K562 (cell line): ENCODE measurements at regions not wholly inside any gene's neighbourhood (a gene's known extent, or its start where the extent isn't known, plus 50 kb on each side); places are given as distances from the start of the nearest gene placed in this dataset.

Experiments
- CREBBP ChIP-seq: IDR thresholded peaks from one replicate; pipeline ENCODE4 v1.6.1; 2012; ENCODE audit warnings: low read depth, mild to moderate bottlenecking, control low read depth, inconsistent platforms, low read length
- CTCF ChIP-seq, 3 experiments: IDR thresholded peaks in 2 of 3; conservative IDR thresholded peaks in 1 of 3; 2 replicates each; pipeline ENCODE4 v1.5.1; 2011 to 2012; ENCODE audit warnings: low read length in 3 of 3, mild to moderate bottlenecking in 3 of 3, control low read depth in 2 of 3, improper control_type of control experiment in 1 of 3, inconsistent platforms in 1 of 3, low read depth in 1 of 3, mixed read lengths in 1 of 3, moderate library complexity in 1 of 3; ENCODE audit not compliant: insufficient read depth in 2 of 3
- GATA2 ChIP-seq: sonication (generic); formaldehyde crosslinking; IDR thresholded peaks from 2 replicates; pipeline ENCODE4 v1.4.0; 2020; ENCODE audit warnings: mild to moderate bottlenecking, missing genetic modification reagents
- JUND ChIP-seq, 2 experiments: IDR thresholded peaks; 2 replicates in 1 of 2; 3 replicates in 1 of 2; pipeline ENCODE4 v1.6.1; 2011; ENCODE audit warnings: borderline replicate concordance in 2 of 2, low read depth in 2 of 2, low read length in 2 of 2, improper control_type of control experiment in 1 of 2, missing biosample characterization in 1 of 2, missing genetic modification characterization in 1 of 2, missing genetic modification reagents in 1 of 2
- MXI1 ChIP-seq: IDR thresholded peaks from 2 replicates; pipeline ENCODE4 v1.6.1; 2011; ENCODE audit warnings: low read depth, mild to moderate bottlenecking, improper control_type of control experiment, low read length
- NFIC ChIP-seq: fragments of 450-650 bp; IDR thresholded peaks from 2 replicates; pipeline ENCODE4 v1.6.1; 2017; ENCODE audit warnings: mild to moderate bottlenecking, inconsistent platforms
- SETDB1 ChIP-seq: IDR thresholded peaks from one replicate; pipeline ENCODE4 v1.6.1; 2012; ENCODE audit warnings: low read length, control low read depth, inconsistent platforms

GRCh38 chr18:73861771-73862170, 285.9 kb downstream of the FBXO15 start:
- TF ChIP-seq NFIC (no peak), GATA2 (CRISPR knock-in tag) (no peak), CTCF (IDR thresholded peaks at IDR 0.05 in 2 of 3, conservative IDR thresholded peaks at IDR 0.05 in 1 of 3; ENCODE audit: insufficient read depth in 2 of 3, low read depth in 1 of 3, low read length in 3 of 3) (no peak), JUND (IDR thresholded peaks at IDR 0.05; ENCODE audit: borderline replicate concordance, low read depth, low read length) (no peak), JUND (tag; IDR thresholded peaks at IDR 0.05; ENCODE audit: borderline replicate concordance, low read depth, low read length) (no peak), CREBBP (no peak), MXI1 (no peak), SETDB1 (no peak)
